Activated CD8-positive, alpha-beta T cell treated with anti-CD3 and anti-CD28 coated beads for 36 hours (primary cell): ENCODE measurements at regions not wholly inside any gene's neighbourhood (a gene's known extent, or its start where the extent isn't known, plus 50 kb on each side); places are given as distances from the start of the nearest gene placed in this dataset.
"Not testable (repeated sequence)": the region's sequence is repeated elsewhere in the genome, so short reads cannot be mapped to it uniquely, and the experiment has no call there.

Source experiments
- ATAC-seq: fragments of 200-7000 bp; cut with Tn5 transposase; one replicate; pipeline ENCODE4 v1.10.0; 2021; ENCODE audit warnings: mild to moderate bottlenecking, moderate library complexity
- CTCF ChIA-PET: fragments of 350-600 bp; sonication (Branson Sonifier 250); formaldehyde crosslinking; loops from one replicate; lab custom pipeline; 2021; ENCODE audit warnings: antibody characterized with exemption; lab: Charles Lee
- POLR2A ChIA-PET: fragments of 350-600 bp; sonication (Branson Sonifier 250); formaldehyde crosslinking; loops from one replicate; lab custom pipeline; 2021; ENCODE audit warnings: antibody characterized with exemption; lab: Charles Lee
- DNase-seq: peaks from one replicate; pipeline ENCODE4 v3.0.0-alpha.2; 2020
- H3K27ac Mint-ChIP-seq: one replicate; pipeline ENCODE4 v1.8.0; 2021; ENCODE audit warnings: mild to moderate bottlenecking, mixed read lengths
- H3K27me3 Mint-ChIP-seq: one replicate; pipeline ENCODE4 v1.8.0; 2021; ENCODE audit warnings: mixed read lengths
- H3K36me3 Mint-ChIP-seq: one replicate; pipeline ENCODE4 v1.8.0; 2021; ENCODE audit warnings: low read depth, mixed read lengths
- H3K4me1 Mint-ChIP-seq: one replicate; pipeline ENCODE4 v1.8.0; 2021; ENCODE audit warnings: low read depth, mixed read lengths
- H3K4me3 Mint-ChIP-seq: one replicate; pipeline ENCODE4 v1.8.0; 2021; ENCODE audit warnings: mild to moderate bottlenecking, moderate library complexity, mixed read lengths
- H3K9me3 Mint-ChIP-seq: one replicate; pipeline ENCODE4 v1.8.0; 2021; ENCODE audit warnings: mixed read lengths
- intact Hi-C: fragments of 100-400 bp; cut with micrococcal nuclease; formaldehyde crosslinking; loops from one replicate; pipeline ENCODE4 v1.10.0; 2022
- TF ChIP-seq, protein P1 (sequence below): fragments of 200-600 bp; IDR thresholded peaks from one replicate; pipeline ENCODE4 v1.8.0; 2022; ENCODE audit warnings: antibody characterized with exemption, mild to moderate bottlenecking

DNA sequence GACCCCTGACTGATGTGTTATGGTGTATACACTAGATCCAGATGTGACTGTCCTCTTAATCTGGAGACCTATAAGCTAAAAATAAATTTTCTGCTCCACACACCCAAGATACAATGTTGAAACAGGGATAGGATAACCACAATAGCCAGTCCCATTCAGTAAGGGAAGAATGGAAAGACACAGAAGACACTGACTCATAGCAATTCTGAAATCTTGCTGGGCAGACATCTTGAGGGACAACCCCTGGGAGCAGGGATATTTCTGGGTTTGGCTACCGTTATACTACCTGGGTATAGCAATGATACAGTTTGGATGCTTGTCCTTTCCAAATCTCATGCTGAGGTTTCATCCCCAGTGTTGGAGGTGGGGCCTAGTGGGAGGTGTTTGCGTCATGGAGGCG lies 93.9 kb downstream of the BUD13 start:
- POLR2A ChIA-PET = interaction anchor here (0.9 kb wide), 1 partner anchor 11 kb away, joined by 3 read pairs; no protein-coding TSS in a partner anchor
- no peak overlapping the region for H3K27ac Mint-ChIP-seq
- no peak overlapping the region for H3K4me3 Mint-ChIP-seq
- DNase-seq (no peak), ATAC-seq (no peak)
- CTCF ChIA-PET = interaction anchor here (1.0 kb wide), 1 partner anchor 12 kb away, joined by 4 read pairs; no protein-coding TSS in a partner anchor
- TF ChIP-seq, protein P1, sequence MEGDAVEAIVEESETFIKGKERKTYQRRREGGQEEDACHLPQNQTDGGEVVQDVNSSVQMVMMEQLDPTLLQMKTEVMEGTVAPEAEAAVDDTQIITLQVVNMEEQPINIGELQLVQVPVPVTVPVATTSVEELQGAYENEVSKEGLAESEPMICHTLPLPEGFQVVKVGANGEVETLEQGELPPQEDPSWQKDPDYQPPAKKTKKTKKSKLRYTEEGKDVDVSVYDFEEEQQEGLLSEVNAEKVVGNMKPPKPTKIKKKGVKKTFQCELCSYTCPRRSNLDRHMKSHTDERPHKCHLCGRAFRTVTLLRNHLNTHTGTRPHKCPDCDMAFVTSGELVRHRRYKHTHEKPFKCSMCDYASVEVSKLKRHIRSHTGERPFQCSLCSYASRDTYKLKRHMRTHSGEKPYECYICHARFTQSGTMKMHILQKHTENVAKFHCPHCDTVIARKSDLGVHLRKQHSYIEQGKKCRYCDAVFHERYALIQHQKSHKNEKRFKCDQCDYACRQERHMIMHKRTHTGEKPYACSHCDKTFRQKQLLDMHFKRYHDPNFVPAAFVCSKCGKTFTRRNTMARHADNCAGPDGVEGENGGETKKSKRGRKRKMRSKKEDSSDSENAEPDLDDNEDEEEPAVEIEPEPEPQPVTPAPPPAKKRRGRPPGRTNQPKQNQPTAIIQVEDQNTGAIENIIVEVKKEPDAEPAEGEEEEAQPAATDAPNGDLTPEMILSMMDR = no peak
- intact Hi-C loops = no loop called here
- H3K9me3 Mint-ChIP-seq = peaks cover 12% of the 10 kb centered on the region
- H3K36me3 Mint-ChIP-seq = no peaks in the 10 kb centered on the region
- H3K4me1 Mint-ChIP-seq = no peaks in the 10 kb centered on the region
- peaks cover 8% of the 10 kb centered on the region for H3K27me3 Mint-ChIP-seq

DNA sequence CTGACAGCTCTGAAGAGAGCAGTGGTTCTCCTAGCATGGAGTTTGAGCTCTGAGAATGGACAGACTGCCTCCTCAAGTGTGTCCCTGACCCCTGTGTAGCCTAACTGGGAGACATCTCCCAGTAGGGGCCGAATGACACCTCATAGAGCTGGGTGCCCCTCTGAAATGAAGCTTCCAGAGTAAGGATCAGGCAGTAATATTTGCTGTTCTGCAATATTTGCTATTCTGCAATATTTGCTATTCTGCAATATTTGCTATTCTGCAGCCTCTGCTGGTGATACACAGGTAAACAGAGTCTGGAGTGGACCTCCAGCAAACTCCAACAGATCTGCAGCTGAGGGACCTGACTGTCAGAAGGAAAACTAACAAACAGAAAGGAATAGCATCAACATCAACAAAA lies 105.5 kb downstream of the BUD13 start:
- DNase-seq, H3K4me1 Mint-ChIP-seq, POLR2A ChIA-PET, ATAC-seq, intact Hi-C loops, H3K4me3 Mint-ChIP-seq, H3K27ac Mint-ChIP-seq, H3K36me3 Mint-ChIP-seq: not testable (repeated sequence)
- Mint-ChIP-seq H3K9me3 (peaks cover 19% of the 10 kb centered on the region), H3K27me3 (peaks cover 28% of the 10 kb centered on the region)
- CTCF ChIA-PET = interaction anchor here (0.9 to 1.2 kb wide), 2 partner anchors 25 to 168 kb away, joined by 3 to 4 read pairs; no protein-coding TSS in a partner anchor

DNA sequence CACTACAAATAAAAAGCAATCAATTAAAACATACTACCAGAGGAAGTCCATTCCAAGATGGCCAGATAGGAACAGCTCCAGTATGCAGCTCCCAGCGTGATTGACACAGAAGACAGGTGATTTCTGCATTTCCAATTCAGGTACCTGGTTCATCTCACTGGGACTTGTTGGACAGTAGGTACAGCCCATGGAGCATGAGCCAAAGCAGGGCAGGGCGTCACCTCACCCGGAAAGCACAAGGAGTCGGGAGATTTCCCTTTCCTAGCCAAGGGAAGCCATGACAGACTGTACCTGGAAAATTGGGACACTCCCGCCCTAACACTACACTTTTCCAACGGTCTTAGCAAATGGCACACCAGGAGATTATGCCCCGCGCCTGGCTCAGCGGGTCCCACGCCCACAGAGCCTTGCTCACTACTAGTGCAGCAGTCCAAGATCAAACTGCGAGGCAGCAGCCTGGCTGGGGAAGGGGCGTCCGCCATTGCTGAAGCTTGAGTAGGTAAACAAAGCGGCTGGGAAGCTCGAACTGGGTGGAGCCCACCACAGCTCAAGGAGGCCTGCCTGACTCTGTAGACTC lies 106.0 kb downstream of the BUD13 start:
- DNase-seq, H3K36me3 Mint-ChIP-seq, POLR2A ChIA-PET, intact Hi-C loops, H3K27ac Mint-ChIP-seq, ATAC-seq, H3K4me3 Mint-ChIP-seq, H3K4me1 Mint-ChIP-seq: not testable (repeated sequence)
- Mint-ChIP-seq H3K9me3 (peaks cover 19% of the 10 kb centered on the region), H3K27me3 (peaks cover 28% of the 10 kb centered on the region)
- CTCF ChIA-PET = interaction anchor here (1.1 kb wide), 1 partner anchor 24 kb away, joined by 3 read pairs; no protein-coding TSS in a partner anchor

DNA sequence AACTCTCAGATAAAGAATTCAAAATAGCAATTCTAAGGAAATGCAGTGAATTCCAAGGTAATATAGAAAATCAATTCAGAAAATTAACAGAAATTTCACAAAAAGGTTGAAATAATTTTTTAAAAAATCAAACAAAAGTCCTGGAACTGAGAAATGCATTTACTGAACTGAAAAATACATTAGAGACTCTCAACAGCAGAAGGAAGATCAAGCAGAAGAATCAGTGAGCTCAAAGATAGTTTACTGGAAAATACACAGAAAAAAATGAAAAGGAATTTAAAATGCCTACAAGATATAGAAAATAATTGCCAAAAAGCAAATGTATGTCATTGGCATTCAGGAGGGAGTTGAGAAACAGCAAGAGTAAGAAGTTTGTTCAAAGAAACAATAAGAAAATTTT lies 107.3 kb downstream of the BUD13 start:
- Mint-ChIP-seq H3K4me1 (no peaks in the 10 kb centered on the region), H3K27ac (no peak overlapping the region), H3K27me3 (peaks cover 27% of the 10 kb centered on the region), H3K9me3 (peaks cover 17% of the 10 kb centered on the region), H3K36me3 (peaks cover 4% of the 10 kb centered on the region), H3K4me3 (no peak overlapping the region)
- DNase-seq = no peak
- intact Hi-C loops = no loop called here
- ATAC-seq = no peak
- CTCF ChIA-PET = interaction anchor here (1.1 kb wide), 1 partner anchor 26 kb away, joined by 3 read pairs; no protein-coding TSS in a partner anchor
- POLR2A ChIA-PET = no interaction called here
- TF ChIP-seq, protein P1 = no peak

DNA sequence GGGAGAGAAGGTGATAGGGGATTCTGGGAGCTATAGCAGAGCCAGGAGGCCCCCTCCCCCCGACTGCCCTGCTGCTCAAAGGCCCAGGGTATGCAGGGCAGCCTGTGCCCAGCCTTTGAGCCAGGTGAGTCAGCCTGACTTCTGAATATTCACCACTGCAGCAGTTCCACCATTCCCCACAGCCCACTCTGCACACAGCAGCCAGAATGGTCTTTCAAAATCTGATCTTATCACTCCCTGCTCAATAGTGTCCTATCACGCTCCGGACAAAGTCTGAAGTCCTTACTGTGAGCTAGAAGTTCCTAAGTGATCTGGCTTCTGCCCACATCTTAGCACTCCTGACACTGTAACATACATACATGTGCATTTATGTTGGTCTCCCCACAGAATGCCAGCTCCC lies 111.7 kb downstream of the BUD13 start:
- POLR2A ChIA-PET = no interaction called here
- peaks cover 10% of the 10 kb centered on the region for H3K9me3 Mint-ChIP-seq
- TF ChIP-seq, protein P1 = no peak
- H3K27me3 Mint-ChIP-seq = peaks cover 11% of the 10 kb centered on the region
- CTCF ChIA-PET = no interaction called here
- peaks cover 4% of the 10 kb centered on the region for H3K36me3 Mint-ChIP-seq
- H3K4me3 Mint-ChIP-seq = no peak overlapping the region
- DNase-seq (no peak), ATAC-seq (no peak)
- no peak overlapping the region for H3K27ac Mint-ChIP-seq
- H3K4me1 Mint-ChIP-seq = no peaks in the 10 kb centered on the region
- intact Hi-C loops = no loop called here

DNA sequence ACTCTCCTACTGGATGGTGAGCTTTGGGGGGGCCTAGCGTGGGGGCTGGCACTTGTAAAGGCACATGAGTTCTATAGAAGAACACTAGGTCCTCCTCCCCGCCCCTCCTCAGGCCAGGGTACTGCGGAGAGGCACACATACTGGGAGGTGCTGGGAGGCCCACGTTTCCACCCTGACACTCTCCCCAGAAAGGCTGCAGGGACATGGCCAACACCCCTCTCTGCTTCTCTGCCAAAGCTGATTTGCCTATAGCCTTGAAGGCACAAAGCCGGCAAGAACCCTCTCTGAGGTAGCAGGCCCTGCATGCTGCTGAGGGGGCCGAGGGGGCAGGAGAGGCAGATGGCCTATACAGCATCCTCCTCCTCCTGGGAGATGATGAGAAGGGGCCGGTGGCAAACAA lies 112.8 kb downstream of the BUD13 start:
- Mint-ChIP-seq H3K4me1 (no peaks in the 10 kb centered on the region), H3K27me3 (peaks cover 9% of the 10 kb centered on the region), H3K9me3 (peaks cover 8% of the 10 kb centered on the region), H3K36me3 (no peaks in the 10 kb centered on the region), H3K4me3 (no peak overlapping the region), H3K27ac (no peak overlapping the region)
- ATAC-seq (no peak), DNase-seq (no peak)
- CTCF ChIA-PET = no interaction called here
- intact Hi-C loops = no loop called here
- POLR2A ChIA-PET = no interaction called here
- TF ChIP-seq, protein P1 = no peak
